GM19395 (cell line): ENCODE measurements at regions not wholly inside any gene's neighbourhood (a gene's known extent, or its start where the extent isn't known, plus 50 kb on each side); places are given as distances from the start of the nearest gene placed in this dataset.

Source experiments
- ATAC-seq: cut with Tn5 transposase; IDR thresholded peaks from one replicate; pipeline ENCODE4 v1.9.1; 2021; ENCODE audit warnings: mild to moderate bottlenecking, moderate library complexity; ENCODE audit not compliant: unreplicated experiment

GRCh38 chr6:164015088-164015484 is 600.6 kb downstream of the QKI start:
- ATAC-seq = no peak

GRCh38 chr6:164014346-164015087 is 600.0 kb downstream of the QKI start:
- no peak for ATAC-seq

GRCh38 chr6:164013480-164014208 is 599.1 kb downstream of the QKI start:
- ATAC-seq = no peak

- no peak for ATAC-seq
These were observed 596.8 kb downstream of the QKI start for GRCh38 chr6:164011321-164011720.

- no peak for ATAC-seq
These were observed 596.1 kb downstream of the QKI start for GRCh38 chr6:164010441-164011103.

- no peak for ATAC-seq
These were observed 594.4 kb downstream of the QKI start for GRCh38 chr6:164008902-164009301.

- ATAC-seq = no peak
These were observed 593.4 kb downstream of the QKI start for GRCh38 chr6:164007881-164008280.

- ATAC-seq = no peak
These were observed 591.9 kb downstream of the QKI start for GRCh38 chr6:164006459-164006858.

- ATAC-seq = no peak
These were observed 590.6 kb downstream of the QKI start for GRCh38 chr6:164005004-164005711.

- ATAC-seq = no peak
These were observed 585.8 kb downstream of the QKI start for GRCh38 chr6:164000276-164000675.

- no peak for ATAC-seq
These were observed 585.1 kb downstream of the QKI start for GRCh38 chr6:163999475-164000125.

GRCh38 chr6:163998496-163998895 is 584.0 kb downstream of the QKI start:
- ATAC-seq = no peak

GRCh38 chr6:163996491-163996890 is 582.0 kb downstream of the QKI start:
- no peak for ATAC-seq

- no peak for ATAC-seq
These were observed 580.0 kb downstream of the QKI start for GRCh38 chr6:163994566-163994965.

GRCh38 chr6:163992701-163993100 is 578.2 kb downstream of the QKI start:
- no peak for ATAC-seq

GRCh38 chr6:163992056-163992455 is 577.5 kb downstream of the QKI start:
- no peak for ATAC-seq

- no peak for ATAC-seq
These were observed 576.8 kb downstream of the QKI start for GRCh38 chr6:163991321-163991720.

- ATAC-seq = no peak
These were observed 571.8 kb downstream of the QKI start for GRCh38 chr6:163986313-163986712.

- no peak for ATAC-seq
These were observed 571.2 kb downstream of the QKI start for GRCh38 chr6:163985710-163986109.

GRCh38 chr6:163985040-163985439 is 570.5 kb downstream of the QKI start:
- no peak for ATAC-seq
